ENCODE measurements at regions not wholly inside any gene's neighbourhood (a gene's known extent, or its start where the extent isn't known, plus 50 kb on each side); places are given as distances from the start of the nearest gene placed in this dataset.
"Not testable (repeated sequence)": the region's sequence is repeated elsewhere in the genome, so short reads cannot be mapped to it uniquely, and the experiment has no call there.

GRCh38 chr14:71606064-71606463, 326.2 kb upstream of the RGS6 start:
- DNase-seq (ENCODE audit: low spot score): no peak

DNA sequence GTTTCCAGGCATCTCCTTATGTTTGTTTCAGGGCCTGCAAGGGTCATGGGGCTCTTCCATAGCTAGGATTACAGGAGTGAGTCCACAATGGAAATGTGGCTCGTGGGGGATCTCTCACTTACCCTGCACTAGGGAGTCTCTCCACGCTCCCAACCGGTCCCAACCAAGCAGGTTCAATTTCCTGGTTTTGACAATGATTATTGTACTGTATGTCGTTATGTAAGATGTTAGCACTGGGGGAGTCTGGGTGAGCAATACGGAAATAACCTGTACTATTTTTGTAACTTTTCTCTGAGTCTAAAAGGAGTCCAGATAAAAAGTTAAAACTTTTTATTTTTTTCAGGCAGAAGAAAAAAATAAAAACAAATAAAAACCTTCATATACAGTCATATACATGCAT, 325.7 kb upstream of the RGS6 start:
- no peak for DNase-seq (ENCODE audit: low spot score)

DNA sequence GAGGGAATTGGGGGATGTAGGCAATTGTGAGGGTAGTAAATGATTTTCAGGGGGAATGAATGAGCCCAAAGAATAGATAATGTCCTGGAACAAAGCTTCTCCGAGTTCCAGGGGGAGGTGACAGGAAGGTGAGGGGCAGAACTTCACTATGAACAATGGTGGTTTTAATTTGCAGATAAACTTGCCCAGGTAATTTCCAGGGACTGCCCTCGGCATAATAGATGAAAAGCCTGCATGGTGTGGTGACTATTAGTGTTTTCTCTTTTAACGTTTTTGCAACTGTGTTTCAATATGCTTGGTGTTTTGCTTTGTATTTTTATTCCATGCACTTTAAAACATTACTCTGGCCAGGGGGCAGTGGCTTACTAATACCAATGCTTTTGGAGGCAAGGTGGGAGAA, 325.2 kb upstream of the RGS6 start:
- DNase-seq (ENCODE audit: low spot score): no peak

- no peak for DNase-seq (ENCODE audit: low spot score)
Measured at GRCh38 chr14:71610149-71610548, 322.1 kb upstream of the RGS6 start.

- DNase-seq (ENCODE audit: low spot score): no peak
Measured at GRCh38 chr14:71610797-71611196, 321.4 kb upstream of the RGS6 start.

- DNase-seq (ENCODE audit: low spot score): no peak
Measured at GRCh38 chr14:71613168-71613567, 319.1 kb upstream of the RGS6 start.

DNA sequence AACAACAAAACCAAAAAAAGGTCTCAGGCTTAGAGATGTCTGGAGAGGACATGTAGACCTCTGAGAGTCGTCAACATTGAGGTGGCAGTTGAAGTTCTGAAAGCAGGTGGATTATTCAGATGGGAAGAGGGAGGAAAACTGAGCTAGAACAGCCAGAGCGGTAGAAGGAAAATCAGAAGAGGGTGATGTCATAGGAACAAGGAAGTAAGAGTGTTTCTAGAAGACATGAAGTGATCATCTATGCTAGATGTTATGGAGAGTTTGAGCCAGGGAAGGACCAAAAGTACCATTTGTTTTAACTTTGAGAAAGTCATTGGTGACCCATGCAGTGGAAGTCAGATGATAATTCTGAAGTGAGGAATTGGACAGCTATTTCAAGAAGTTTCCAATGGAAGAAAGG, 316.2 kb upstream of the RGS6 start:
- DNase-seq (ENCODE audit: low spot score): no peak

- no peak for DNase-seq (ENCODE audit: low spot score)
Measured at GRCh38 chr14:71618047-71618446, 314.2 kb upstream of the RGS6 start.

- no peak for DNase-seq (ENCODE audit: low spot score)
Measured at GRCh38 chr14:71618716-71619115, 313.5 kb upstream of the RGS6 start.

GRCh38 chr14:71619472-71619871, 312.8 kb upstream of the RGS6 start:
- no peak for DNase-seq (ENCODE audit: low spot score)

- DNase-seq (ENCODE audit: low spot score): peak; percentile 23
Measured at GRCh38 chr14:71620401-71620800, 311.8 kb upstream of the RGS6 start.

DNA sequence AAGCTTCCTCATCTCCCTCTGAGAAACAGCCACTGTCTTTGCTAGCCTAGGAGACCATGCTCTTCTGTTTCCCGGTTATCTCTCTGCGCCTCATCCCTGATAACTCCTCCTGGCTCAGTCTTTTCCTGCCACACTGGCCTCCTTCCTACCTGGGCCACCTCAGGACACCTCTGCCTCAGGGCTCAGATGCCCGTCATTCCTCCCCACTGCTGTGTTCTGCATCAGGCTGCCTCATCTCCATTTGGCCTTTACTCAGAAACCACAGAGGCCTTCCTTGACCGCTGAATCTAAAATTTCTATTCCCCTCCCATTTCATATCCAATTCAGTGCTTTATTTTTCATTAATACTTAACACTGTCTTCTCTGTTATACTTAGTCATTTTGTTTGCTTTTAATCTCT, 311.0 kb upstream of the RGS6 start:
- no peak for DNase-seq (ENCODE audit: low spot score)

- DNase-seq (ENCODE audit: low spot score): no peak
Measured at GRCh38 chr14:71621980-71622605, 310.1 kb upstream of the RGS6 start.

GRCh38 chr14:71623939-71624338, 308.3 kb upstream of the RGS6 start:
- DNase-seq (ENCODE audit: low spot score): no peak

DNA sequence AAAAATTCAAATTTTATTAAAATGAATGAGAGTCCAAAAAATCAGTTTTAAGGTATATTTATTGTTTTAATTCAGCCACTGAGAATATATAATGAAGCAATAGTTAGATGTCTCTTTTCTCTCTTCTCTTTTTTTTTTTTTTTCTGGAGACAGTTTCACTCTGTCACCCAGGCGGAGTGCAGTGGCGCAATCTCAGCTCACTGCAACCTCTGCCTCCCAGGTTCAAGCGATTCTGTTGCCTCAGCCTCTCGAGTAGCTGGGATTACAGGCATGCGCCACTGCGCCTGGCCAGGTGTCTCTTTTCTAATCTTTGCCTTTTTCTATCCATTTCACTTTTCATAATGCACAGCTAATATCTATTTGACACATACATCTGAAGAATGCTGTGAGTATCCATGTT, 307.1 kb upstream of the RGS6 start:
- DNase-seq (ENCODE audit: low spot score): no peak

- DNase-seq (ENCODE audit: low spot score): no peak
Measured at GRCh38 chr14:71625891-71626701, 306.1 kb upstream of the RGS6 start.

GRCh38 chr14:71628433-71628832, 303.8 kb upstream of the RGS6 start:
- DNase-seq (ENCODE audit: low spot score): no peak

DNA sequence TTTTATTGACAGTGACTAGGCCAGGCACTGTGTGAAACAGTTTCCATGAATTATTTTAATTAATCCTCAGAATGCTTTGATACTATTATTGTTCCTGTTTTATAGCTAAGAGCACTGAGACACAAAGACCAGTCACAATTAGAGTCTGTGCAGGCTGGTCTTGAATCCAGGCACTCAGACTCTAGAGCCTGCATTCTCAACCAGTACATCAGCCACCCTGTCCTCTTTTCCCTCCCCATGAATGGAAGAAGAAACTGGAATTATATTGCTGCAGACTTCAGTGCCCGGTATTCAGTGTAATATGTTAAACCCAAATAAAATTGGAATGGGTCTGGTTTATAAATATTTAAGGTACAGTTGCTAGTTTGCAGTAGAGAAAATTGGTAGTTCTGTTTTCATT, 303.0 kb upstream of the RGS6 start:
- no peak for DNase-seq (ENCODE audit: low spot score)

- no peak for DNase-seq (ENCODE audit: low spot score)
Measured at GRCh38 chr14:71629765-71630492, 302.3 kb upstream of the RGS6 start.

DNA sequence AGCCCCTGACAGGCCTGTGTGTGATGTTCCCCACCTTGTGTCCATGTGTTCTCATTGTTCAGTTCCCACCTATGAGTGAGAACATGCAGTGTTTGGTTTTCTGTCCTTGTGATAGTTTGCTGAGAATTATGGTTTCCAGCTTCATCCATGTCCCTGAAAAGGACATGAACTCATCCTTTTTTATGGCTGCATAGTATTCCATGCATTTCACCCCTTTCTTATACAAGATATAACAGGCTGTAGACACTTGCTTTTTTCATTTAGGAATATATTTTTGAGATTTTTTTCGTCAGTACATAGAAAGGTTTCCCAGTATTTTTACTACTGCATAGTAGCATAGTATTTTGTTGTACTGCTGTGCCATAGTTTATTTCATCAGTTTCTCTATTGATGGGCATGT, 301.2 kb upstream of the RGS6 start:
- not testable (repeated sequence) for DNase-seq (ENCODE audit: low spot score)

DNA sequence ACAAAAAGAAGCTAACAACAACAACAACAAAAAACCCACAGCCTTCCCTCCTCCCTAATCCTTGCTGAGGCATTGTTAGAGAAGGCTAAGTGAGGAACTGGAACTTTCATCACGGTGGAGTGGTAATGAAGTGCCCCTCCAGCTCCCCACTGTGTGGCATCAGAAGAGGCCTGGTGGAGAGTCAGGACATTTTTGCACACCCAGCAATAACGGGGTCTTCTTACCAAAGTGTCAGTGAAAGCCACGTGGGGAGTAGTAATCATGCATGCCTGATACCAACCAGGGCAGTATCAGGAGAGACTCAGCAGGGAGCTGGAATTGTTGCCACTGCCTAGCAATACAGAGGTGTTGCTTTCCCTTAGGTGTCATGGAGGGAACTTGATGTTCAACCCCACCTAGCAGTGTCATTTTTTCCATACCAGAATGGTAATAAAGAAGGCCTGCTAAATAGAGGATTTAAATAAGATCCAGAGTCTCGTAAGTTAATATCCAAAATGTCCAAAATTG, 299.7 kb upstream of the RGS6 start:
- no peak for DNase-seq (ENCODE audit: low spot score)

GRCh38 chr14:71636076-71636475, 296.2 kb upstream of the RGS6 start:
- DNase-seq (ENCODE audit: low spot score): no peak

All from AG08396 (cell line).